Stomach (tissue), 4 donors: ENCODE measurements at regions not wholly inside any gene's neighbourhood (a gene's known extent, or its start where the extent isn't known, plus 50 kb on each side); places are given as distances from the start of the nearest gene placed in this dataset.

Experiments used
- CTCF ChIP-seq, 7 experiments: fragments of 450-650 bp in 4 of 7; fragments of 200-600 bp in 3 of 7; sonication (generic) in 3 of 7; IDR thresholded peaks; one replicate each; pipeline ENCODE4 v1.5.1; 2016 to 2019; ENCODE audit warnings: antibody characterized with exemption in 7 of 7, control low read depth in 2 of 7, mild to moderate bottlenecking in 1 of 7
- EP300 ChIP-seq: sonication (generic); formaldehyde crosslinking; IDR thresholded peaks from one replicate; pipeline ENCODE4 v1.6.1; 2017; ENCODE audit warnings: antibody characterized with exemption
- POLR2A ChIP-seq, 4 donors: fragments of 450-650 bp; IDR thresholded peaks; one replicate each; pipeline ENCODE4 v1.6.1; 2016; ENCODE audit warnings: antibody characterized with exemption in 4 of 4, control low read depth in 2 of 4, mild to moderate bottlenecking in 1 of 4, moderate library complexity in 1 of 4
- POLR2AphosphoS5 ChIP-seq, 3 donors: sonication (generic); formaldehyde crosslinking; IDR thresholded peaks; one replicate each; pipeline ENCODE4 v1.6.1; 2016; ENCODE audit warnings: antibody characterized with exemption in 3 of 3

- TF ChIP-seq CTCF (IDR thresholded peaks at IDR 0.05) = no peak
- TF ChIP-seq POLR2A (IDR thresholded peaks at IDR 0.05) = no peak
- TF ChIP-seq POLR2AphosphoS5 (IDR thresholded peaks at IDR 0.05) = no peak
- TF ChIP-seq EP300 = no peak
These were observed 219.4 kb downstream of the NKX6-1 start for GRCh38 chr4:84279678-84280077.
